Psoas muscle (tissue), 7 donors: ENCODE measurements at regions not wholly inside any gene's neighbourhood (a gene's known extent, or its start where the extent isn't known, plus 50 kb on each side); places are given as distances from the start of the nearest gene placed in this dataset.

Experiments used
- ATAC-seq, 4 donors: fragments of 200-7000 bp; cut with Tn5 transposase; one replicate each; pipeline ENCODE4 v1.9.1; 2020; ENCODE audit warnings: moderate library complexity in 3 of 4, mild to moderate bottlenecking in 2 of 4
- DNase-seq, 2 donors: peaks; one replicate each; pipeline ENCODE4 v3.0.0-alpha.2; 2020
- H3K27ac ChIP-seq: fragments of 200-600 bp; one replicate; pipeline ENCODE4 v1.8.0; 2022
- H3K27me3 ChIP-seq, 3 donors: fragments of 200-600 bp in 1 of 3; one replicate each; pipeline versions ENCODE4 v1.6.1 to v1.8.0; 2013 to 2022; ENCODE audit warnings: low read length in 2 of 3, mild to moderate bottlenecking in 2 of 3, moderate library complexity in 1 of 3; ENCODE audit not compliant: insufficient read depth in 3 of 3
- H3K36me3 ChIP-seq, 2 donors: fragments of 200-600 bp in 1 of 2; one replicate each; pipeline versions ENCODE4 v1.6.1 to v1.8.0; 2013 to 2022; ENCODE audit warnings: low read depth in 1 of 2, mild to moderate bottlenecking in 1 of 2, moderate library complexity in 1 of 2; ENCODE audit not compliant: insufficient read depth in 1 of 2
- H3K4me1 ChIP-seq: fragments of 200-600 bp; one replicate; pipeline ENCODE4 v1.8.0; 2022
- H3K4me3 ChIP-seq: fragments of 200-600 bp; one replicate; pipeline ENCODE4 v1.8.0; 2022; ENCODE audit warnings: mild to moderate bottlenecking
- H3K9me3 ChIP-seq: fragments of 200-600 bp; one replicate; pipeline ENCODE4 v1.8.0; 2022
- CTCF ChIP-seq: fragments of 200-600 bp; IDR thresholded peaks from one replicate; pipeline ENCODE4 v1.8.0; 2022; ENCODE audit warnings: antibody characterized with exemption
- WGBS, 3 donors: extraction: QIAGEN DNeasy Blood & Tissue Kit; methylation state at CpG; one replicate each; pipeline versions ENCODE4 v1.1.6 to v1.1.7; 2013; 5-methylcytosine and 5-hydroxymethylcytosine counted together
- intact Hi-C, 2 donors: fragments of 100-400 bp; cut with DNase I; formaldehyde crosslinking; loops; one replicate each; pipeline versions ENCODE4 v1.11.0 to v1.14.2; 2022
- donor health status: healthy with polysubstance abuse.
- donor health status: DM: no; HTN: no; CAD: no; lungs with moderate emphysema.
- donor health status: Bipolar disorder and iron deficiency.
- donor health status: healthy.
- donor health status: DM: yes; HTN: yes; CAD: no.
- donor health status: DM: no; HTN: no; CAD: no.
- donor health status: DM: yes; HTN: yes; CAD: no.

GRCh38 chr2:234195516-234195915 is 145.0 kb downstream of the SPP2 start:
- Histone ChIP-seq H3K27me3 (peaks cover 0 to 5% (median 0%) of the 10 kb centered on the region in 3 donors), H3K9me3 (no peaks in the 10 kb centered on the region), H3K4me3 (no peak overlapping the region), H3K4me1 (no peaks in the 10 kb centered on the region), H3K27ac (no peak overlapping the region), H3K36me3 (no peaks in the 10 kb centered on the region)
- ATAC-seq, result no peak
- no peak for TF ChIP-seq CTCF
- 47 to 59% (median 52%) methylated on average over 2 of the region's 2 CpGs for WGBS, 3 donors
- intact Hi-C loops, result no loop called here
- no peak for DNase-seq

GRCh38 chr2:234193977-234194563 is 143.6 kb downstream of the SPP2 start:
- WGBS, 3 donors, result 55 to 63% (median 56%) methylated on average over 7 of the region's 7 CpGs
- Histone ChIP-seq H3K36me3 (no peaks in the 10 kb centered on the region), H3K4me3 (no peak overlapping the region), H3K9me3 (no peaks in the 10 kb centered on the region), H3K27ac (no peak overlapping the region), H3K4me1 (no peaks in the 10 kb centered on the region), H3K27me3 (peaks cover 0 to 5% (median 0%) of the 10 kb centered on the region in 3 donors)
- ATAC-seq, result no peak
- intact Hi-C loops, result no loop called here
- DNase-seq, result no peak
- TF ChIP-seq CTCF, result no peak

GRCh38 chr2:234191819-234192407 is 141.4 kb downstream of the SPP2 start:
- H3K4me1 ChIP-seq, result no peaks in the 10 kb centered on the region
- H3K9me3 ChIP-seq, result no peaks in the 10 kb centered on the region
- no peak overlapping the region for H3K27ac ChIP-seq
- WGBS, 3 donors, result 28 to 41% (median 35%) methylated on average over 4 of the region's 4 CpGs
- ATAC-seq (no peak), DNase-seq (no peak)
- H3K4me3 ChIP-seq, result no peak overlapping the region
- intact Hi-C loops, result no loop called here
- TF ChIP-seq CTCF, result no peak
- H3K36me3 ChIP-seq, result no peaks in the 10 kb centered on the region
- peaks cover 0 to 5% (median 0%) of the 10 kb centered on the region in 3 donors for H3K27me3 ChIP-seq

GRCh38 chr2:234189786-234190300 is 139.3 kb downstream of the SPP2 start:
- Histone ChIP-seq H3K4me1 (no peaks in the 10 kb centered on the region), H3K27ac (no peak overlapping the region), H3K4me3 (no peak overlapping the region), H3K9me3 (no peaks in the 10 kb centered on the region), H3K36me3 (no peaks in the 10 kb centered on the region), H3K27me3 (no peaks in the 10 kb centered on the region)
- DNase-seq, result no peak
- intact Hi-C loops, result no loop called here
- ATAC-seq, result no peak
- no peak for TF ChIP-seq CTCF
- WGBS, 3 donors, result 34 to 51% (median 36%) methylated on average over 6 of the region's 6 CpGs
